ENCODE measurements at regions not wholly inside any gene's neighbourhood (a gene's known extent, or its start where the extent isn't known, plus 50 kb on each side); places are given as distances from the start of the nearest gene placed in this dataset.
"Not testable (repeated sequence)": the region's sequence is repeated elsewhere in the genome, so short reads cannot be mapped to it uniquely, and the experiment has no call there.

DNA sequence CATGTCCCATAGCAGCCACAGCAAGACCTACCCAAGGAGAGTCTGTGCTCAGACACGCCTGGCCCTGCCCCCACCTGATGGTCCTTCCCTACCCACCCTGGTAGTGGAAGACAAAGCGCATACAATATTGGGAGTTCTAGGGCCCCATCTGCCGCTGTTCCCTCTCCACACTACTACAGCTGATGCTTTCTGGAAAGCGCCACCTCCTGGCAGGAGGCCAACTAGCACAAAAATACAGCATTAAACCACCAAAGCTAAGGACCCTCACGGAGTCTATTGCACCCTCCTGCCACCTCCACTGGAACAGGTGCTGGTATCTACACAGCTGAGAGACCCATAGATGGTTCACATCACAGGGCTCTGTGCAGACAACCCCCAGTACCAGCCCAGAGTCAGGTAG lies 50.9 kb upstream of the IGFBP5 start:
- TF ChIP-seq, protein P1, sequence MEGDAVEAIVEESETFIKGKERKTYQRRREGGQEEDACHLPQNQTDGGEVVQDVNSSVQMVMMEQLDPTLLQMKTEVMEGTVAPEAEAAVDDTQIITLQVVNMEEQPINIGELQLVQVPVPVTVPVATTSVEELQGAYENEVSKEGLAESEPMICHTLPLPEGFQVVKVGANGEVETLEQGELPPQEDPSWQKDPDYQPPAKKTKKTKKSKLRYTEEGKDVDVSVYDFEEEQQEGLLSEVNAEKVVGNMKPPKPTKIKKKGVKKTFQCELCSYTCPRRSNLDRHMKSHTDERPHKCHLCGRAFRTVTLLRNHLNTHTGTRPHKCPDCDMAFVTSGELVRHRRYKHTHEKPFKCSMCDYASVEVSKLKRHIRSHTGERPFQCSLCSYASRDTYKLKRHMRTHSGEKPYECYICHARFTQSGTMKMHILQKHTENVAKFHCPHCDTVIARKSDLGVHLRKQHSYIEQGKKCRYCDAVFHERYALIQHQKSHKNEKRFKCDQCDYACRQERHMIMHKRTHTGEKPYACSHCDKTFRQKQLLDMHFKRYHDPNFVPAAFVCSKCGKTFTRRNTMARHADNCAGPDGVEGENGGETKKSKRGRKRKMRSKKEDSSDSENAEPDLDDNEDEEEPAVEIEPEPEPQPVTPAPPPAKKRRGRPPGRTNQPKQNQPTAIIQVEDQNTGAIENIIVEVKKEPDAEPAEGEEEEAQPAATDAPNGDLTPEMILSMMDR (IDR thresholded peaks at IDR 0.05 in 8 of 11, conservative IDR thresholded peaks at IDR 0.05 in 3 of 11), result not testable (repeated sequence)
- not testable (repeated sequence) for TF ChIP-seq POLR2AphosphoS5 (IDR thresholded peaks at IDR 0.05)

Measured in spleen (tissue), 7 donors.